Mesendoderm (in vitro differentiated cells): ENCODE measurements at regions not wholly inside any gene's neighbourhood (a gene's known extent, or its start where the extent isn't known, plus 50 kb on each side); places are given as distances from the start of the nearest gene placed in this dataset.
"Not testable (repeated sequence)": the region's sequence is repeated elsewhere in the genome, so short reads cannot be mapped to it uniquely, and the experiment has no call there.

Experiments
- DNase-seq: peaks from one replicate; pipeline ENCODE4 v3.0.0; 2013
- H2AK5ac ChIP-seq: 2 replicates; pipeline ENCODE4 v1.6.1; 2013; ENCODE audit warnings: low read length, inconsistent platforms
- H2BK120ac ChIP-seq: 2 replicates; pipeline ENCODE4 v1.6.1; 2013; ENCODE audit warnings: low read depth, mild to moderate bottlenecking, low read length, moderate library complexity, mixed read lengths
- H2BK15ac ChIP-seq: replicated peaks from 2 replicates; pipeline ENCODE4 v1.6.1; 2013; ENCODE audit warnings: low read depth, mild to moderate bottlenecking, moderate library complexity
- H2BK5ac ChIP-seq: 2 replicates; pipeline ENCODE4 v1.6.1; 2013; ENCODE audit warnings: low read length, inconsistent platforms
- H3K18ac ChIP-seq: 2 replicates; pipeline ENCODE4 v1.6.1; 2013; ENCODE audit warnings: mild to moderate bottlenecking, low read length, mixed read lengths
- H3K23ac ChIP-seq: one replicate; pipeline ENCODE4 v1.6.1; 2013; ENCODE audit warnings: low read length
- H3K27ac ChIP-seq: 2 replicates; pipeline ENCODE4 v1.5.1; 2013; ENCODE audit warnings: low read depth, mild to moderate bottlenecking, inconsistent platforms, low read length, moderate library complexity
- H3K27me3 ChIP-seq: 2 replicates; pipeline ENCODE4 v1.6.1; 2013; ENCODE audit warnings: low read length, control low read depth, mild to moderate bottlenecking, inconsistent platforms; ENCODE audit not compliant: insufficient read depth, poor library complexity
- H3K36me3 ChIP-seq: 2 replicates; pipeline ENCODE4 v1.6.1; 2013; ENCODE audit warnings: low read length, inconsistent platforms; ENCODE audit not compliant: control insufficient read depth, insufficient read depth
- H3K4ac ChIP-seq: one replicate; pipeline ENCODE4 v1.6.1; 2013; ENCODE audit warnings: low read depth, mild to moderate bottlenecking, low read length, moderate library complexity
- H3K4me1 ChIP-seq: 2 replicates; pipeline ENCODE4 v1.6.1; 2013; ENCODE audit warnings: low read depth, low read length, inconsistent platforms; ENCODE audit not compliant: control insufficient read depth
- H3K4me2 ChIP-seq: 2 replicates; pipeline ENCODE4 v1.6.1; 2013; ENCODE audit warnings: low read length
- H3K4me3 ChIP-seq: 2 replicates; pipeline ENCODE4 v1.5.1; 2013; ENCODE audit warnings: mild to moderate bottlenecking, low read length
- H3K56ac ChIP-seq: one replicate; pipeline ENCODE4 v1.6.1; 2013; ENCODE audit warnings: low read length
- H3K79me1 ChIP-seq: 2 replicates; pipeline ENCODE4 v1.6.1; 2013; ENCODE audit warnings: low read length, inconsistent platforms
- H3K79me2 ChIP-seq: 2 replicates; pipeline ENCODE4 v1.6.1; 2013; ENCODE audit warnings: mild to moderate bottlenecking, low read length; ENCODE audit not compliant: control insufficient read depth, insufficient read depth
- H3K9ac ChIP-seq: 2 replicates; pipeline ENCODE4 v1.6.1; 2013; ENCODE audit warnings: low read length, inconsistent platforms
- H4K5ac ChIP-seq: one replicate; pipeline ENCODE4 v1.6.1; 2013; ENCODE audit warnings: low read length
- H4K8ac ChIP-seq: one replicate; pipeline ENCODE4 v1.6.1; 2013; ENCODE audit warnings: low read depth, mild to moderate bottlenecking, control low read depth, low read length, moderate library complexity
- WGBS: extraction: QIAGEN DNeasy Blood & Tissue Kit; methylation state at CpG from one replicate; pipeline ENCODE4 v1.1.7; 2013; ENCODE audit warnings: low lambda C conversion rate, missing lambda C conversion rate; ENCODE audit not compliant: insufficient coverage; ENCODE audit errors: extremely low coverage; 5-methylcytosine and 5-hydroxymethylcytosine counted together

- H3K18ac ChIP-seq = no peak overlapping the region
- H3K23ac ChIP-seq = no peak overlapping the region
- no peak overlapping the region for H3K4me3 ChIP-seq
- H3K79me1 ChIP-seq = no peaks in the 10 kb centered on the region
- H2BK120ac ChIP-seq = no peak overlapping the region
- H3K27ac ChIP-seq = no peak overlapping the region
- no peaks in the 10 kb centered on the region for H3K4me1 ChIP-seq
- H4K8ac ChIP-seq = no peak overlapping the region
- H3K79me2 ChIP-seq = no peaks in the 10 kb centered on the region
- H2BK5ac ChIP-seq = no peak overlapping the region
- H3K9ac ChIP-seq = no peak overlapping the region
- no peak for DNase-seq
- no peak overlapping the region for H2BK15ac ChIP-seq
- H3K27me3 ChIP-seq = peaks cover 3% of the 10 kb centered on the region
- no peak overlapping the region for H4K5ac ChIP-seq
- no peak overlapping the region for H2AK5ac ChIP-seq
- no CpG with 5 or more reads among the region's 3 CpGs for WGBS
- H3K4ac ChIP-seq = no peak overlapping the region
- H3K36me3 ChIP-seq = no peaks in the 10 kb centered on the region
- H3K4me2 ChIP-seq = no peak overlapping the region
- H3K56ac ChIP-seq = no peak overlapping the region
These were observed 1660.8 kb upstream of the DDX18 start for GRCh38 chr2:116153729-116154128.

GRCh38 chr2:116160657-116161056 is 1653.8 kb upstream of the DDX18 start:
- no peak overlapping the region for H2BK15ac ChIP-seq

GRCh38 chr2:116162395-116162794 is 1652.1 kb upstream of the DDX18 start:
- H3K18ac ChIP-seq = no peak overlapping the region
- H3K79me1 ChIP-seq = no peaks in the 10 kb centered on the region
- no peak overlapping the region for H2BK15ac ChIP-seq
- no peak overlapping the region for H4K5ac ChIP-seq
- H2BK120ac ChIP-seq = no peak overlapping the region
- no peak overlapping the region for H3K9ac ChIP-seq
- H3K36me3 ChIP-seq = no peaks in the 10 kb centered on the region
- no peak overlapping the region for H3K4me3 ChIP-seq
- H3K4me1 ChIP-seq = no peaks in the 10 kb centered on the region
- WGBS = no CpG with 5 or more reads among the region's 2 CpGs
- no peak overlapping the region for H3K27ac ChIP-seq
- DNase-seq = no peak
- no peaks in the 10 kb centered on the region for H3K27me3 ChIP-seq
- H2BK5ac ChIP-seq = no peak overlapping the region
- no peak overlapping the region for H4K8ac ChIP-seq
- H3K4ac ChIP-seq = no peak overlapping the region
- H2AK5ac ChIP-seq = no peak overlapping the region
- H3K56ac ChIP-seq = no peak overlapping the region
- no peak overlapping the region for H3K4me2 ChIP-seq
- H3K23ac ChIP-seq = no peak overlapping the region
- H3K79me2 ChIP-seq = no peaks in the 10 kb centered on the region

More at GRCh38 chr2:116160657-116161056, 1653.8 kb upstream of the DDX18 start:
- Histone ChIP-seq H2BK120ac (no peak overlapping the region), H3K4me1 (no peaks in the 10 kb centered on the region), H3K18ac (peak overlapping the region; percentile 20), H3K56ac (no peak overlapping the region), H3K4me2 (no peak overlapping the region), H3K4ac (no peak overlapping the region), H3K36me3 (no peaks in the 10 kb centered on the region), H4K8ac (no peak overlapping the region), H2AK5ac (no peak overlapping the region), H3K9ac (no peak overlapping the region), H4K5ac (no peak overlapping the region), H2BK5ac (no peak overlapping the region), H3K23ac (no peak overlapping the region), H3K27ac (no peak overlapping the region), H3K79me2 (no peaks in the 10 kb centered on the region), H3K4me3 (no peak overlapping the region), H3K79me1 (no peaks in the 10 kb centered on the region), H3K27me3 (no peaks in the 10 kb centered on the region)
- WGBS = no CpG with 5 or more reads among the region's 5 CpGs
- DNase-seq = no peak

- no peaks in the 10 kb centered on the region for H3K79me2 ChIP-seq
- H3K23ac ChIP-seq = no peak overlapping the region
- no peak for DNase-seq
- no peak overlapping the region for H3K4ac ChIP-seq
- no peaks in the 10 kb centered on the region for H3K79me1 ChIP-seq
- no peak overlapping the region for H2AK5ac ChIP-seq
- no peak overlapping the region for H4K8ac ChIP-seq
- H3K4me1 ChIP-seq = peaks cover 3% of the 10 kb centered on the region
- no peak overlapping the region for H4K5ac ChIP-seq
- H3K9ac ChIP-seq = no peak overlapping the region
- H2BK120ac ChIP-seq = no peak overlapping the region
- no peak overlapping the region for H3K56ac ChIP-seq
- no peaks in the 10 kb centered on the region for H3K36me3 ChIP-seq
- H3K4me2 ChIP-seq = no peak overlapping the region
- no peak overlapping the region for H2BK15ac ChIP-seq
- no peaks in the 10 kb centered on the region for H3K27me3 ChIP-seq
- no peak overlapping the region for H3K4me3 ChIP-seq
- no peak overlapping the region for H2BK5ac ChIP-seq
- H3K18ac ChIP-seq = no peak overlapping the region
- no peak overlapping the region for H3K27ac ChIP-seq
These were observed 1647.4 kb upstream of the DDX18 start for GRCh38 chr2:116167107-116167506.

- Histone ChIP-seq H3K27me3 (no peaks in the 10 kb centered on the region), H3K27ac (no peak overlapping the region), H4K5ac (no peak overlapping the region), H2AK5ac (no peak overlapping the region), H2BK120ac (no peak overlapping the region), H3K4me2 (no peak overlapping the region), H3K23ac (no peak overlapping the region), H2BK5ac (no peak overlapping the region), H3K79me2 (no peaks in the 10 kb centered on the region), H3K4me3 (no peak overlapping the region), H4K8ac (no peak overlapping the region), H3K4me1 (no peaks in the 10 kb centered on the region), H3K4ac (no peak overlapping the region), H3K36me3 (no peaks in the 10 kb centered on the region), H3K56ac (no peak overlapping the region), H3K18ac (no peak overlapping the region), H3K79me1 (no peaks in the 10 kb centered on the region), H2BK15ac (no peak overlapping the region), H3K9ac (no peak overlapping the region)
- no CpG with 5 or more reads among the region's 3 CpGs for WGBS
- DNase-seq = no peak
These were observed 1634.4 kb upstream of the DDX18 start for GRCh38 chr2:116180072-116180471.

- H3K27ac ChIP-seq, H3K79me1 ChIP-seq, H3K4ac ChIP-seq, H3K79me2 ChIP-seq, H3K9ac ChIP-seq, H2BK15ac ChIP-seq, H3K56ac ChIP-seq, H3K4me2 ChIP-seq, H3K23ac ChIP-seq, H2BK5ac ChIP-seq, H4K8ac ChIP-seq, H3K4me3 ChIP-seq, H4K5ac ChIP-seq, H2AK5ac ChIP-seq, H3K36me3 ChIP-seq, H2BK120ac ChIP-seq, H3K27me3 ChIP-seq, H3K4me1 ChIP-seq, H3K18ac ChIP-seq: not testable (repeated sequence)
- DNase-seq = peak; percentile 65
- WGBS = no CpG with 5 or more reads among the region's 2 CpGs
These were observed 1623.8 kb upstream of the DDX18 start for GRCh38 chr2:116190684-116191083.
